ENCODE measurements at regions not wholly inside any gene's neighbourhood (a gene's known extent, or its start where the extent isn't known, plus 50 kb on each side); places are given as distances from the start of the nearest gene placed in this dataset.

- DNase-seq, result no peak
Observed at GRCh38 chr15:31151301-31152233, 50.0 kb upstream of the TRPM1 start.

- no peak for DNase-seq
Observed at GRCh38 chr15:31153531-31153930, 52.0 kb upstream of the TRPM1 start.

GRCh38 chr15:31155151-31155550 lies 53.6 kb upstream of the TRPM1 start:
- no peak for DNase-seq

GRCh38 chr15:31156226-31156625 lies 54.7 kb upstream of the TRPM1 start:
- no peak for DNase-seq

- no peak for DNase-seq
Observed at GRCh38 chr15:31156808-31157207, 55.3 kb upstream of the TRPM1 start.

GRCh38 chr15:31157644-31158069 lies 56.1 kb upstream of the TRPM1 start:
- DNase-seq, result peak in 1 of 2 donors; percentile 29

- DNase-seq, result no peak
Observed at GRCh38 chr15:31158858-31159569, 57.5 kb upstream of the TRPM1 start.

- no peak for DNase-seq
Observed at GRCh38 chr15:31159837-31160236, 58.3 kb upstream of the TRPM1 start.

GRCh38 chr15:31160297-31160696 lies 58.8 kb upstream of the TRPM1 start:
- DNase-seq, result no peak

GRCh38 chr15:31160740-31161495 lies 59.4 kb upstream of the TRPM1 start:
- no peak for DNase-seq

GRCh38 chr15:31161951-31162350 lies 60.4 kb upstream of the TRPM1 start:
- no peak for DNase-seq

- DNase-seq, result no peak
Observed at GRCh38 chr15:31162721-31163510, 61.4 kb upstream of the TRPM1 start.

- no peak for DNase-seq
Observed at GRCh38 chr15:31163769-31164572, 62.4 kb upstream of the TRPM1 start.

GRCh38 chr15:31164573-31164912 lies 63.0 kb upstream of the TRPM1 start:
- DNase-seq, result no peak

GRCh38 chr15:31169558-31169957 lies 68.0 kb upstream of the TRPM1 start:
- no peak for DNase-seq

GRCh38 chr15:31171731-31172130 lies 70.2 kb upstream of the TRPM1 start:
- DNase-seq, result no peak

- no peak for DNase-seq
Observed at GRCh38 chr15:31172606-31173005, 71.1 kb upstream of the TRPM1 start.

- DNase-seq, result no peak
Observed at GRCh38 chr15:31173790-31174450, 72.4 kb upstream of the TRPM1 start.

- DNase-seq, result no peak
Observed at GRCh38 chr15:31175484-31175883, 74.0 kb upstream of the TRPM1 start.

- DNase-seq, result no peak
Observed at GRCh38 chr15:31177951-31178350, 76.4 kb upstream of the TRPM1 start.
